ENCODE measurements at regions not wholly inside any gene's neighbourhood (a gene's known extent, or its start where the extent isn't known, plus 50 kb on each side); places are given as distances from the start of the nearest gene placed in this dataset.

DNA sequence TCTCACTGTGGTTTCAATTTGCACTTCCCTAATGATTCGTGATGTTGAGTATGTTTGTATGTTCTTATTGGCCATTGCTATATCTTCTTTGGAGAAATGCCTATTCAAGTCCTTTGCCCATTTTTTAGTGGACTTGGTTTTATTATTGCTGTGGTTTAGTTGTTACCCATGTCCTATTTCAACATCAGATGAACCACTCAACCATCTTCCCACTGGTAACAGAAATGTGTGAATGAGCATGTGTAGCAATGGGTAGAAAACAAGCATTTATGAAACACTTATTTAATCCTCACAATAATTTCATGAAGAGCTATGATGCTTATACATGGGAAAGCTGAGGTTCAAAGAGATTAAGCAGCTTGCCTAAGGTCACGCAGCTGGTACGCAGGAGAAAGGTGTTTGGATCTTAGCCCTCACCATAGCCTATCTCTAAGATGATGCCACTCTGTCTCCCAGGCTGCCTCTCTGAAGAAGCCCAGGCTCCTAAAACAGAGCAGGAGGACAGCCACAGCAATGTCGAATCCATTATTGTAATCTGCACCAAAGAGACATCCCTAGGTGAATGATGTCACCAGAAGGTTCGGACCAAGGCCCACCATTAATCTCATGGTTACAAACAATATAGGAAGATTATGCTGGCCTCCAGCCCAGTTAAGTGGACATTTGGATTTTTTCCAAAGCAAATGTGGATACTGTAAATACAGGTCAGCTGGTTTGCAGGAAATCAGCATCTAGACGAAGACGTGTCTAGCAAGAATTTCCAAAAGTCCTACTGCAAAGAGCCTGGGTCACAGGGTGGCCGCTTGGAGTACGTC is 447.6 kb upstream of the ZMIZ1 start:
- no peak for DNase-seq (ENCODE audit: low spot score)

DNA sequence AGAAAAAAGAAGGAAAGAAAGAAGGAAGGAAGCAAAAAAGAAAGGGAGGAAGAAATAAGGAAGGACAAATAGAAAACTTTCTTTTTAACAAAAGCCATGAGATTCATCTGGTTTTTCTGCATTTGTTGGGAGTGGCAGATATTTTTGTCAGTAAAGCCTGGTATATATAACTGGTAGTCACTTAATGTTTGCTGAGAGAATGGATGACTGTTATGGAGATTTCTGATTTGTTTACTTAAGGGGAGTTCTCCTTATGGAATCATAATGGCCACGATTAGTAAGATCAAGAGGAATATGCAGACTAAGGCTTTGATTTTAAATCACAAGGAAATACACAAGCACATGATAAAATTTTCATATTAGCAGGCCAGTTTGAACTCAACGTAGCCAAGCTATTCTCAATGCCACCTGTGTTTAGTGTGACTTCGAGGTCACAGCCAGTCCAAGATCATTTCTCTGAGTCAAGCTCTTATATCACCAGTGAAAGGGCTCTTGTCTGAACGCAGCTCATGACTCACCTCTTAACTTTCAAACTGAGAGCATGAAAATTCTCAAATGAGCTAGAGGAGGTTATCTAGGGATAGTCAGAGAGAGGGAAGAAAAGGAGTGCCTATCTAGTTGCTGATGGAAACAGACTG is 445.1 kb upstream of the ZMIZ1 start:
- DNase-seq (ENCODE audit: low spot score) = no peak

DNA sequence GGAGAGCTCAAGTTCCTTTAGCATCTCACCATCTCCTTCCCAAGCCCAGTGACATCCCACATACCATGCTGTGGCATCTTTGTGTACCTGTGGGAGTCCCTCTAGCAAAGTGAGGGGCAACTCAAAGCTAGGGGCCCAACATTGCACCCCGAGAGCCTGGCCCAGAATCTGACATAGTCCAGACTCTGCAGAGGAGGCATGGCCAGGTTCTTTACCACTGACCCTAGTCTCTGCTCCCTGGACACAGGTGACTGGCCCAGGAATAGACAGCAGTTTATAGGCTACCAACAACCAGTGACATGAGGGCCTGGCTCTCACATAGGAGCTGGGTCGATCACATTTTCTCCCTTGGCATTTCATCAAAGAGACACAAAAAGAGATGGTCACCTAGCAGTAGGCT is 444.0 kb upstream of the ZMIZ1 start:
- no peak for DNase-seq (ENCODE audit: low spot score)

DNA sequence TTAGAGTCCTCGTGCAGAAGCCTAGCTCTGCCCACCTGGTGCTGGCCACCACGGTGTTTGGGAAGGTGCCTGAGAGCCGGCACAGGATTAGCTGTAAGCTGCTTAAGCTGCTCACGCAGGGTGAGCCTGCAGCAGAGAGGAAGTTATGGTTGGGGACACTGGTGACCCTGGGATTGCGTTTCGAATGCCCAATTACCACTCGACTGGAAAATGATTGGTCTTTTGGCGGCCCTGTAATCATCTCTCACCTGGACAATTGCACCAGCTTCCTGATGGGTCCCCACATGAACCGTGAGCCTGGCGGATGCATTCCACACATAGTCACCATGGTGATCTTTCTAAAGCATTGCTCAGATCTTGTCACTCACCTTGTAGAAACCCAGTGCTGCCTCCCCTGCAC is 442.3 kb upstream of the ZMIZ1 start:
- DNase-seq (ENCODE audit: low spot score) = no peak

DNA sequence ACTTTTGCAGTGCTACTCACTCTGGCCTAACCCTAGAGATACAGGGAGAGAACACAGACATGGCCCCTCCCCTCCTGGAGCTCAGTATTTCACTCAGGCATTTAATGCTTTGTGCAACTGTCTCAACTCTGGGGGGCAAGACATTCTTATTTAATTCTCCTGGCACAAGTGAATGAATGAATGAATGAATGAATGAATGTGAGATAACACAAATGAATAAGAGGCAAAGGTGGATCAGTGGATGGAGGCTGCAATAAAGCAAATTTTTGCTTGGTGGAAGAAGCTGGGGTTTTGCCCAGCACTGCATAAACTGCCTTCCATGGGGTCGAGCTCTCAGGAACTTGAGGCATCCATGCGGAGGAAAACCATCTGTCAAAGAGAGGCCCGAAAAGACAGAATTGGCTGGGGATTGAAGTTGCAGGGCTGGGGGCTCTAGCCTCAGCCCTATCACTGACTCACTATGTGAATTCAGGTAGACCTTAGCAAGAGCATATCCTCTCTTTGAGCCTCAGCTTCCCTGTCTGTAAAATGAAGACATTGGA is 441.4 kb upstream of the ZMIZ1 start:
- no peak for DNase-seq (ENCODE audit: low spot score)

DNA sequence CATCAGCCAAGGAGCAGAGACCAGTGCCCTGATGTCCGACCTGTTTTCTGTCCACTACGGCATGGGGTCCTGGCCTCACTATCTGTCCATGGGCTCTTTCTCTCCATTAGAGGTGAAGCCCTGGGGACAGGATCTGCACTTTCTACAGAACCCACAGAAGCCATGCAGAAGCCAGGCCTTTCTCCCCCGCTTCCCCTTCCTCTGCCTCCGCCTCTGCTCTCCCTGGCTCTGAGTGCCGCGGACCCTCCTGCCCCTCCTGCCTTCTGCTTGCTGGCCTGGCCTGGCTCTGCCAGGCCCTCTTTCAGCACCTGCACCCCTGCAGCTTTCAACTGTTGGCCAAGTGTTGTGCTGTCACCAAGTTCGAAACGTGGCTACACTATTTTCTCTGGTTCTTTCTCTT is 439.8 kb upstream of the ZMIZ1 start:
- no peak for DNase-seq (ENCODE audit: low spot score)

DNA sequence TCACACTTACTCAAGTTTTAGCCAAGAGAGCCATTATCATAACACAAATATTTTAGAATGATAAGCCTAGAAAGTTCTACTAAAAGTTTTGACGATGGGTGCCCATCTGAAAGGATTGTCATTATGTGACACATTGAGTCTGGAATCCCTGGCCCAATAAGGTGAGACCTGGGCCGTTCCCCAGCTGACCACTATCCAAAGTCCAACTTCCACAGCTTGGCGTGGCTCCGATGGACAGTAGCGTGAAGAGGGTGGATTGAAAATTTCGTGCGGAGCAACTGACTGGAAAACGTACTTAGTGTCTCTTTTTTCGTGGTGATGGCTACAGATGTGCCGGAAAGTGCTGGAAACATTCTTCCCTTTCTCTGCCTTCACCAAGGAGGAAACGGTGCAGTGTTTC is 439.0 kb upstream of the ZMIZ1 start:
- DNase-seq (ENCODE audit: low spot score) = no peak

DNA sequence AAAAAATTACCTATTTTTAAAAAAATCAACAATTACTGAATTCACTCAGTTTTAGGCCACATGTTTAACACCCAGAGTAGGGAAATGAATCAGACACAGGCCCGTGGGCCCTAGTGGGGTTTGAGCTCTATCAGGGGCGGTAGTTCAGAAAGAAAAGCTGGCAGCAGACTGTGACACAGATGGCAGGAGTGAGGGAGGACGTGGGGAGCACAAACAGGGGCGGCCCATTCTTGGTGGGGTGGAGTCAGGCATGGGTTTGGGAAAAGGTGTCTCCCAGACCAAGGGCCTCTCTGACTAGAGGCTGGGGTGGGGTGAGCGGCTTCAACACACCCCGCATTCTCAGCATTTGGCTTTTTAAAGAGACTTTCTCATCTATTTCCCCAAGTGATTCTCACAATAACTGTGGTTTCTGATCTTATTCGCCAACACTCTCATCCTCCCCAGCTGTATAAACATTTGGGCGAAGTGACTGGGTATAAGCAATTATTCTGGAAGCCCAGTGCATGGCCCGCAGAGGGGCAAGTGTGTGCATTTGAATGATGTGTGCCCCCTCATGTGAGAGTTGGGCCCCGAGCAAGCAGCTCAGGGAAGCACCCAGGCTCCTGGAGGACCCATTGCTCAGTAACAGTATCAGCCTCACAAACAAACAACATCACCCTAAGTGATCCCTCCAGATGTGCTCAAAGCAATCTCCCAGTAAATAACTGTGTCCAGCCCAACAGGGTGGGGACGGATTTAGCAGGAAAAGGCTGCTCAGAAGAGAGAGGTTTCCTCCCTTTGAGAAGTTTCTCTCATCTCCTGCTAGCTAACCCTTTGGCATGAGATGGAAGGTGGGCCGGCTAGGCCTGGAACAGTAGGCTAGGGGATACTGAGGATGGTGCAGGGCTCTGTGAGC is 437.6 kb upstream of the ZMIZ1 start:
- DNase-seq (ENCODE audit: low spot score) = no peak

GRCh38 chr10:78634389-78634815 is 434.4 kb upstream of the ZMIZ1 start:
- DNase-seq (ENCODE audit: low spot score) = no peak

DNA sequence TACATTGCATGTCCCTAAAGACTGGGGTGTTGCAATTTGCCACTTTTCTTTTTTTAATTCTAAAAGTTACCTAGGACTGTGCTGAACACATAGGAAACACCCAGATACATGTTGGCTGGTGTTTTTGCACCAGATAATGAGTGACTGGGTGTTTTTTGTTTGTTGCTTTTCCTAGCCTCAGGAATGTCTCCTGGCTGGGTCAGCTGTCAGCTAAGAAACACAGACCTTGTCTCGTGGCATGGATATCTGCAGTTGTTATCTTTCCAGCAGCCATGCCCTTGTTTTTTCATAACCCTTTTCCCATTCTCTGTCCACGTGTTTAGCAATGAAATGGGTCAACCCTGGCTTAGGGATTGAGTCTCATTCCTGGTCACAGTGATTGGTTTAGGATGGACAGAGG is 433.9 kb upstream of the ZMIZ1 start:
- no peak for DNase-seq (ENCODE audit: low spot score)

DNA sequence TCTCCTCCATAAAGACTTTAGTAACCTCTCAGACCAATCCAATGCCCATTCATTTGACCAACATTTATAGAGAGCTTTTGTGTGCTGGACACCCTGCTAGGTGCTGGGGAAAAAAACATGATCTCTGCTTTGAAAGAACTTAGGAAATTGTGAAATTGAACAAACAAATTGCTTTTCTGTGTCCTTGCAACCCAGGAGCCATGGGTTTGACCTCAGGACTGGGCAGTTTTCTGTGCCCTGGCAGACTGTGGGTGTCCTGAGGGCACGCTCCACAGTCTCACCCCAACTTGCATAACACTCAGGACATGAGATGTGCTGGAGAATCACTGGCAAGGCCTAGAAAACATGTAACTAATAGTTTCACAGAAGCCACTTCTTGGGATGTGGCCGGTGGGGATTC is 429.1 kb upstream of the ZMIZ1 start:
- no peak for DNase-seq (ENCODE audit: low spot score)

GRCh38 chr10:78640796-78641636 is 427.8 kb upstream of the ZMIZ1 start:
- no peak for DNase-seq (ENCODE audit: low spot score)

- no peak for DNase-seq (ENCODE audit: low spot score)
These were observed 427.1 kb upstream of the ZMIZ1 start for GRCh38 chr10:78641693-78642092.

- no peak for DNase-seq (ENCODE audit: low spot score)
These were observed 426.4 kb upstream of the ZMIZ1 start for GRCh38 chr10:78642269-78642816.

GRCh38 chr10:78643513-78643912 is 425.3 kb upstream of the ZMIZ1 start:
- DNase-seq (ENCODE audit: low spot score) = no peak

GRCh38 chr10:78644550-78644949 is 424.2 kb upstream of the ZMIZ1 start:
- no peak for DNase-seq (ENCODE audit: low spot score)

DNA sequence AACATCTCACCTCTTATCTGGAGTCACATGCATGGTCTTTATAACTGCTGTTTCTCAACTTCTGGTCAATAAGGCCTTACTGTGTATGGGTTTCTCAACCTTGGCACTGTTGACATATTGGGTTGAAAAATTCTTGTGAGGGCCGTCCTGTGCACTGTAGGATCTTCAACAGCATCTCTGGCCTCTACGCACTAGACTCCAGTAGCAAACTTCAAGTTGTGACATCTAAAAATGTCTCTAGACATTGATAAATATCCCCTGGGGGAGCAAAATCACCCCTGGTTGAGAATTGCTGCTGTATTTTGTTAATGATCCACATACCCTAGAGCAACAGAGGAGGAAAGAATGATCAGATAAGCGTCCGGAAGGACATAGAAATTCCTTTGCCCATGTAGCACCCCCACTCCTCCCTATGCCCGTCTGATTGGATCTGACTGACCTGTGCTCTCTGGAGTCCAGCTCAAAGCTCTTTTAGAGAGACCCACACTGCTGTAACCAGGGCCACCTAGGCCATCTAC is 423.5 kb upstream of the ZMIZ1 start:
- DNase-seq (ENCODE audit: low spot score) = no peak

DNA sequence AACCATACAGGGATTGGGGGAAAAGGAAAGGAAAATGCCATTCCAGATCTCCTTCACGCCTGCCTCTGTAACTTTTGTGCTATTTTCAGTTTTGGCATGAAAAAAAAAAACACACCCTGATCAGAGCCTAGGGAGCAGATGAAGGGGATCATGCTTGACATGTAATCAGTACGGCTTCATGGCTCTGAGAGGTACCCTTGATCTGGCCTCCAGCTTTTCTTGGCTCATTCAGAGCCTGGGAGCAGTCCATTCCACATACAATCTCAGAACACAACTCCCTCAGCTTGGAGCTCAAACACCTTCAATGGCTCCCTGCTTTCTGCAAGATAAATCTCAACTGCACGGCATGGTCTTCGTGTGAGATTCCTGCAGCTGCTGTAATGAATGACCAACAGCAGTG is 422.8 kb upstream of the ZMIZ1 start:
- DNase-seq (ENCODE audit: low spot score) = no peak

GRCh38 chr10:78648256-78648860 is 420.4 kb upstream of the ZMIZ1 start:
- no peak for DNase-seq (ENCODE audit: low spot score)

DNA sequence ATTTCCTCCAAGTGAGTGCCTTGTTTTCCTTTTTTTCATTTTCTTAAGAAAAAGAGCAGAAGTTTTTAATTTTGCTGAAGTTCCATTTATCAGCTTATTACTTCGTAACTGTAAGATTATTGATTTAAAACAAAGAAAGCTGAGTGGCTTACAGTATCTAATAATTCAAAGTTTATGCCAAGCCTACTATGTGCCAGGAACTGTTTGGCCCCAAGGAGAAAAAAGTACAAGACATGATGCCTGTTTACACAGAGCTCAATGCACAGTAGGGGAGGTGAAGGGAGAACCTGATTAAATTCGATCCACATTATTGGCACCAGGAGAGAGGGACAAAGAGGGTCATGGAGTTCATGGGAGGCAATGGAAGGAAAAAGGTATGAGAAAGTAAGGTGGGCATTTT is 419.3 kb upstream of the ZMIZ1 start:
- no peak for DNase-seq (ENCODE audit: low spot score)

DNA sequence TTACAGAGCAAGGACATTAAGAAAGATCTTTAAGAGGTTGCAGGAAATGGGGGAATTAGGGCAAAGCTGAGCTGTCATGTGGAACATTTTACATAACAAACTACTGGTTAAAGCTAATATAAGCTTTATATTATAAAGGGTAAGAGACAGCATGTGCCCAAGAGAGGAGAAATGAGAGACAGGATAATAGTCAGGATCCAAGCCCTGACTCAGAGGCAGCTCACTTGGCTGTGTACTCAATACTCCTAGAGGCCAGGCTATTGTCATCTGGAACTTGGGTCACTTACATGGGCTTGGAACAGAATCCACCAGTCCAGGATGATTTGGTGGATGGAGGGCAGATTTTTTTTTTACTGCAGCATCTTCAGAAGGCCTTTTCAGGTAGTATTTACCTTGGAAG is 418.6 kb upstream of the ZMIZ1 start:
- no peak for DNase-seq (ENCODE audit: low spot score)
